Panc1 (cell line): ENCODE measurements at regions not wholly inside any gene's neighbourhood (a gene's known extent, or its start where the extent isn't known, plus 50 kb on each side); places are given as distances from the start of the nearest gene placed in this dataset.

ENCODE experiments used
- ATAC-seq: fragments of 200-7000 bp; cut with Tn5 transposase; 2 replicates; pipeline ENCODE4 v1.9.1; 2020; ENCODE audit warnings: mild to moderate bottlenecking, moderate library complexity
- BruUV-seq: library from RNA; stranded (reverse); fragments of 400-500 nt; replicated peaks from 2 replicates; lab custom pipeline; 2021; lab: Mats Ljungman, UMichigan
- CTCF ChIA-PET: fragments of 300-600 bp; sonication (Branson Sonifier 250); formaldehyde crosslinking; loops from one replicate; lab custom pipeline; 2022; ENCODE audit warnings: antibody characterized with exemption; lab: Charles Lee
- POLR2A ChIA-PET: fragments of 300-600 bp; sonication (Branson Sonifier 250); formaldehyde crosslinking; loops from one replicate; lab custom pipeline; 2022; ENCODE audit warnings: antibody characterized with exemption; lab: Charles Lee
- DNase-seq: peaks from one replicate; pipeline ENCODE4 v3.0.0-alpha.2; 2010; ENCODE audit warnings: low read depth, low spot score
- H3K27ac ChIP-seq: 2 replicates; pipeline ENCODE4 v1.5.1; 2011; ENCODE audit warnings: mild to moderate bottlenecking, low read length, inconsistent platforms
- H3K27me3 ChIP-seq: fragments of 200-500 bp; sonication (Bioruptor generic); 2 replicates; pipeline ENCODE4 v1.6.0; 2014; ENCODE audit warnings: low read length, inconsistent platforms; ENCODE audit not compliant: control insufficient read depth, insufficient read depth
- H3K36me3 ChIP-seq: fragments of 200-500 bp; sonication (Bioruptor generic); 2 replicates; pipeline ENCODE4 v1.5.1; 2014; ENCODE audit warnings: inconsistent platforms, mild to moderate bottlenecking, low read length, moderate library complexity; ENCODE audit not compliant: control insufficient read depth, insufficient read depth
- H3K4me1 ChIP-seq: 2 replicates; pipeline ENCODE4 v1.5.1; 2011; ENCODE audit warnings: inconsistent platforms, mild to moderate bottlenecking, low read length, moderate library complexity; ENCODE audit not compliant: control insufficient read depth, insufficient read depth
- H3K4me3 ChIP-seq, 2 experiments: 2 replicates each; pipeline ENCODE4 v1.5.1; 2011 to 2012; ENCODE audit warnings: low read depth in 2 of 2, low read length in 2 of 2, mild to moderate bottlenecking in 2 of 2, inconsistent platforms in 1 of 2, moderate library complexity in 1 of 2
- H3K9me3 ChIP-seq: fragments of 200-500 bp; sonication (Bioruptor generic); 2 replicates; pipeline ENCODE4 v1.5.1; 2014; ENCODE audit warnings: low read depth, mild to moderate bottlenecking, inconsistent platforms, low read length, moderate library complexity; ENCODE audit not compliant: control insufficient read depth, insufficient read depth
- CTCF ChIP-seq: fragments of 450-650 bp; IDR thresholded peaks from 2 replicates; pipeline ENCODE4 v1.5.1; 2017; ENCODE audit warnings: mild to moderate bottlenecking
- POLR2AphosphoS5 ChIP-seq: IDR thresholded peaks from 2 replicates; pipeline ENCODE4 v1.6.1; 2012; ENCODE audit warnings: mild to moderate bottlenecking, low read depth, low read length, moderate library complexity
- REST ChIP-seq, 2 experiments: IDR thresholded peaks; 2 replicates each; pipeline ENCODE4 v1.6.1; 2011 to 2012; ENCODE audit warnings: low read depth in 2 of 2, control low read depth in 1 of 2, low read length in 1 of 2, mild to moderate bottlenecking in 1 of 2, moderate library complexity in 1 of 2; ENCODE audit not compliant: insufficient read depth in 1 of 2
- SIN3A ChIP-seq: IDR thresholded peaks from 2 replicates; pipeline ENCODE4 v1.6.1; 2012; ENCODE audit warnings: low read depth, mild to moderate bottlenecking, low read length, moderate library complexity, borderline replicate concordance; ENCODE audit not compliant: insufficient read depth
- TCF7L2 ChIP-seq: IDR thresholded peaks from 2 replicates; pipeline ENCODE4 v1.6.1; 2011; ENCODE audit warnings: mild to moderate bottlenecking, low read depth, low read length, inconsistent platforms
- in situ Hi-C: cut with HindIII; loops from 2 replicates; pipeline ENCODE4 v1.10.0; 2016; ENCODE audit warnings: low sequenced_read_pairs, low pct_unique_long_range_greater_than_20kb
- intact Hi-C: fragments of 100-400 bp; cut with micrococcal nuclease; formaldehyde crosslinking; loops from one replicate; pipeline ENCODE4 v1.10.0; 2022; ENCODE audit not compliant: unreplicated experiment

- ChIA-PET POLR2A (no interaction called here), CTCF (no interaction called here)
- no TSS peak for BruUV-seq
- intact Hi-C loops, result no loop called here
- H3K36me3 ChIP-seq, result no peaks in the 10 kb centered on the region
- in situ Hi-C loops, result no loop called here
- ATAC-seq (no peak), DNase-seq (no peak)
- H3K4me3 ChIP-seq, result no peak overlapping the region
- no peak for TF ChIP-seq TCF7L2
- no peak for TF ChIP-seq REST (IDR thresholded peaks at IDR 0.05; ENCODE audit: insufficient read depth in 1 of 2, low read depth in 2 of 2, low read length in 1 of 2)
- TF ChIP-seq POLR2AphosphoS5, result no peak
- no peak for TF ChIP-seq SIN3A
- no peak for TF ChIP-seq CTCF
- no peak overlapping the region for H3K27ac ChIP-seq
- no peaks in the 10 kb centered on the region for H3K4me1 ChIP-seq
- no peaks in the 10 kb centered on the region for H3K9me3 ChIP-seq
- no peaks in the 10 kb centered on the region for H3K27me3 ChIP-seq
Observed at GRCh38 chr2:7450833-7451190, 533.6 kb downstream of the RNF144A start.

GRCh38 chr2:7452110-7452876 is 535.1 kb downstream of the RNF144A start:
- ATAC-seq (no peak), DNase-seq (no peak)
- Histone ChIP-seq H3K9me3 (no peaks in the 10 kb centered on the region), H3K36me3 (no peaks in the 10 kb centered on the region), H3K27ac (no peak overlapping the region), H3K4me1 (no peaks in the 10 kb centered on the region), H3K27me3 (no peaks in the 10 kb centered on the region), H3K4me3 (no peak overlapping the region)
- intact Hi-C loops (no loop called here), in situ Hi-C loops (no loop called here)
- no peak for TF ChIP-seq TCF7L2
- no peak for TF ChIP-seq SIN3A
- no peak for TF ChIP-seq REST (IDR thresholded peaks at IDR 0.05; ENCODE audit: insufficient read depth in 1 of 2, low read depth in 2 of 2, low read length in 1 of 2)
- no peak for TF ChIP-seq POLR2AphosphoS5
- no peak for TF ChIP-seq CTCF
- ChIA-PET CTCF (no interaction called here), POLR2A (interaction anchor here (0.6 kb wide), 1 partner anchor 297 kb away, joined by 5 read pairs; no protein-coding TSS in a partner anchor)
- BruUV-seq, result no TSS peak
